Panc1 (cell line): ENCODE measurements at regions not wholly inside any gene's neighbourhood (a gene's known extent, or its start where the extent isn't known, plus 50 kb on each side); places are given as distances from the start of the nearest gene placed in this dataset.

ENCODE experiments used
- ATAC-seq: fragments of 200-7000 bp; cut with Tn5 transposase; 2 replicates; pipeline ENCODE4 v1.9.1; 2020; ENCODE audit warnings: mild to moderate bottlenecking, moderate library complexity
- BruUV-seq: library from RNA; stranded (reverse); fragments of 400-500 nt; replicated peaks from 2 replicates; lab custom pipeline; 2021; lab: Mats Ljungman, UMichigan
- CTCF ChIA-PET: fragments of 300-600 bp; sonication (Branson Sonifier 250); formaldehyde crosslinking; loops from one replicate; lab custom pipeline; 2022; ENCODE audit warnings: antibody characterized with exemption; lab: Charles Lee
- POLR2A ChIA-PET: fragments of 300-600 bp; sonication (Branson Sonifier 250); formaldehyde crosslinking; loops from one replicate; lab custom pipeline; 2022; ENCODE audit warnings: antibody characterized with exemption; lab: Charles Lee
- DNase-seq: peaks from one replicate; pipeline ENCODE4 v3.0.0-alpha.2; 2010; ENCODE audit warnings: low read depth, low spot score
- H3K27ac ChIP-seq: 2 replicates; pipeline ENCODE4 v1.5.1; 2011; ENCODE audit warnings: mild to moderate bottlenecking, low read length, inconsistent platforms
- H3K27me3 ChIP-seq: fragments of 200-500 bp; sonication (Bioruptor generic); 2 replicates; pipeline ENCODE4 v1.6.0; 2014; ENCODE audit warnings: low read length, inconsistent platforms; ENCODE audit not compliant: control insufficient read depth, insufficient read depth
- H3K36me3 ChIP-seq: fragments of 200-500 bp; sonication (Bioruptor generic); 2 replicates; pipeline ENCODE4 v1.5.1; 2014; ENCODE audit warnings: inconsistent platforms, mild to moderate bottlenecking, low read length, moderate library complexity; ENCODE audit not compliant: control insufficient read depth, insufficient read depth
- H3K4me1 ChIP-seq: 2 replicates; pipeline ENCODE4 v1.5.1; 2011; ENCODE audit warnings: inconsistent platforms, mild to moderate bottlenecking, low read length, moderate library complexity; ENCODE audit not compliant: control insufficient read depth, insufficient read depth
- H3K4me3 ChIP-seq, 2 experiments: 2 replicates each; pipeline ENCODE4 v1.5.1; 2011 to 2012; ENCODE audit warnings: low read depth in 2 of 2, low read length in 2 of 2, mild to moderate bottlenecking in 2 of 2, inconsistent platforms in 1 of 2, moderate library complexity in 1 of 2
- H3K9me3 ChIP-seq: fragments of 200-500 bp; sonication (Bioruptor generic); 2 replicates; pipeline ENCODE4 v1.5.1; 2014; ENCODE audit warnings: low read depth, mild to moderate bottlenecking, inconsistent platforms, low read length, moderate library complexity; ENCODE audit not compliant: control insufficient read depth, insufficient read depth
- POLR2AphosphoS5 ChIP-seq: IDR thresholded peaks from 2 replicates; pipeline ENCODE4 v1.6.1; 2012; ENCODE audit warnings: mild to moderate bottlenecking, low read depth, low read length, moderate library complexity
- SIN3A ChIP-seq: IDR thresholded peaks from 2 replicates; pipeline ENCODE4 v1.6.1; 2012; ENCODE audit warnings: low read depth, mild to moderate bottlenecking, low read length, moderate library complexity, borderline replicate concordance; ENCODE audit not compliant: insufficient read depth
- TCF7L2 ChIP-seq: IDR thresholded peaks from 2 replicates; pipeline ENCODE4 v1.6.1; 2011; ENCODE audit warnings: mild to moderate bottlenecking, low read depth, low read length, inconsistent platforms
- in situ Hi-C: cut with HindIII; loops from 2 replicates; pipeline ENCODE4 v1.10.0; 2016; ENCODE audit warnings: low sequenced_read_pairs, low pct_unique_long_range_greater_than_20kb
- intact Hi-C: fragments of 100-400 bp; cut with micrococcal nuclease; formaldehyde crosslinking; loops from one replicate; pipeline ENCODE4 v1.10.0; 2022; ENCODE audit not compliant: unreplicated experiment
- TF ChIP-seq, protein P1 (sequence below): fragments of 450-650 bp; IDR thresholded peaks from 2 replicates; pipeline ENCODE4 v1.5.1; 2017; ENCODE audit warnings: mild to moderate bottlenecking
- TF ChIP-seq, protein P2 (sequence below), 2 experiments: IDR thresholded peaks; 2 replicates each; pipeline ENCODE4 v1.6.1; 2011 to 2012; ENCODE audit warnings: low read depth in 2 of 2, control low read depth in 1 of 2, low read length in 1 of 2, mild to moderate bottlenecking in 1 of 2, moderate library complexity in 1 of 2; ENCODE audit not compliant: insufficient read depth in 1 of 2

DNA sequence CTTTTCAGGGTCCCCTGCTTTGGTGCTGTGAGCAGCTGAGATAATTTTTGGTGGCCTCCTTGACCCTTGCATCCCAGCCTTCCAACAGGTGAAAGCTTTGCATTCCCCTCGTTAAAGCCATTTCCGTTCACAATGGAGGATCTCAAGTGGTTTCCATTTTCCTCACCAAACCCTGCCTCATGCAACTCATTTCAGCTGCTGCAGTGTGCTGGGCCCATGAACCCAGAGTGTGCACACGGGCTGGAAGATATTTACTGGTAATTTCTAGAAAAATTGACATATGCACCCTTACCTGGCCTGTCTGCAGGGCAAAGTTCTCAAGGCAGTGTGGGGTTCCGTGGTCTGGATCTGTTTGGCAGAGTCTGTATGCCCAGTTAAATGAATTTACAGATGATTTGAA lies 246.8 kb upstream of the HS6ST1 start:
- POLR2A ChIA-PET, result no interaction called here
- no TSS peak for BruUV-seq
- H3K4me3 ChIP-seq, result no peak overlapping the region
- DNase-seq (no peak), ATAC-seq (no peak)
- no peak overlapping the region for H3K27ac ChIP-seq
- H3K27me3 ChIP-seq, result peaks cover 2% of the 10 kb centered on the region
- no peaks in the 10 kb centered on the region for H3K36me3 ChIP-seq
- in situ Hi-C loops (no loop called here), intact Hi-C loops (no loop called here)
- no peaks in the 10 kb centered on the region for H3K4me1 ChIP-seq
- CTCF ChIA-PET, result no interaction called here
- no peak for TF ChIP-seq POLR2AphosphoS5
- TF ChIP-seq, protein P1, sequence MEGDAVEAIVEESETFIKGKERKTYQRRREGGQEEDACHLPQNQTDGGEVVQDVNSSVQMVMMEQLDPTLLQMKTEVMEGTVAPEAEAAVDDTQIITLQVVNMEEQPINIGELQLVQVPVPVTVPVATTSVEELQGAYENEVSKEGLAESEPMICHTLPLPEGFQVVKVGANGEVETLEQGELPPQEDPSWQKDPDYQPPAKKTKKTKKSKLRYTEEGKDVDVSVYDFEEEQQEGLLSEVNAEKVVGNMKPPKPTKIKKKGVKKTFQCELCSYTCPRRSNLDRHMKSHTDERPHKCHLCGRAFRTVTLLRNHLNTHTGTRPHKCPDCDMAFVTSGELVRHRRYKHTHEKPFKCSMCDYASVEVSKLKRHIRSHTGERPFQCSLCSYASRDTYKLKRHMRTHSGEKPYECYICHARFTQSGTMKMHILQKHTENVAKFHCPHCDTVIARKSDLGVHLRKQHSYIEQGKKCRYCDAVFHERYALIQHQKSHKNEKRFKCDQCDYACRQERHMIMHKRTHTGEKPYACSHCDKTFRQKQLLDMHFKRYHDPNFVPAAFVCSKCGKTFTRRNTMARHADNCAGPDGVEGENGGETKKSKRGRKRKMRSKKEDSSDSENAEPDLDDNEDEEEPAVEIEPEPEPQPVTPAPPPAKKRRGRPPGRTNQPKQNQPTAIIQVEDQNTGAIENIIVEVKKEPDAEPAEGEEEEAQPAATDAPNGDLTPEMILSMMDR, result no peak
- TF ChIP-seq, protein P2, sequence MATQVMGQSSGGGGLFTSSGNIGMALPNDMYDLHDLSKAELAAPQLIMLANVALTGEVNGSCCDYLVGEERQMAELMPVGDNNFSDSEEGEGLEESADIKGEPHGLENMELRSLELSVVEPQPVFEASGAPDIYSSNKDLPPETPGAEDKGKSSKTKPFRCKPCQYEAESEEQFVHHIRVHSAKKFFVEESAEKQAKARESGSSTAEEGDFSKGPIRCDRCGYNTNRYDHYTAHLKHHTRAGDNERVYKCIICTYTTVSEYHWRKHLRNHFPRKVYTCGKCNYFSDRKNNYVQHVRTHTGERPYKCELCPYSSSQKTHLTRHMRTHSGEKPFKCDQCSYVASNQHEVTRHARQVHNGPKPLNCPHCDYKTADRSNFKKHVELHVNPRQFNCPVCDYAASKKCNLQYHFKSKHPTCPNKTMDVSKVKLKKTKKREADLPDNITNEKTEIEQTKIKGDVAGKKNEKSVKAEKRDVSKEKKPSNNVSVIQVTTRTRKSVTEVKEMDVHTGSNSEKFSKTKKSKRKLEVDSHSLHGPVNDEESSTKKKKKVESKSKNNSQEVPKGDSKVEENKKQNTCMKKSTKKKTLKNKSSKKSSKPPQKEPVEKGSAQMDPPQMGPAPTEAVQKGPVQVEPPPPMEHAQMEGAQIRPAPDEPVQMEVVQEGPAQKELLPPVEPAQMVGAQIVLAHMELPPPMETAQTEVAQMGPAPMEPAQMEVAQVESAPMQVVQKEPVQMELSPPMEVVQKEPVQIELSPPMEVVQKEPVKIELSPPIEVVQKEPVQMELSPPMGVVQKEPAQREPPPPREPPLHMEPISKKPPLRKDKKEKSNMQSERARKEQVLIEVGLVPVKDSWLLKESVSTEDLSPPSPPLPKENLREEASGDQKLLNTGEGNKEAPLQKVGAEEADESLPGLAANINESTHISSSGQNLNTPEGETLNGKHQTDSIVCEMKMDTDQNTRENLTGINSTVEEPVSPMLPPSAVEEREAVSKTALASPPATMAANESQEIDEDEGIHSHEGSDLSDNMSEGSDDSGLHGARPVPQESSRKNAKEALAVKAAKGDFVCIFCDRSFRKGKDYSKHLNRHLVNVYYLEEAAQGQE (IDR thresholded peaks at IDR 0.05; ENCODE audit: insufficient read depth in 1 of 2, low read depth in 2 of 2, low read length in 1 of 2), result no peak
- no peak for TF ChIP-seq SIN3A
- no peak for TF ChIP-seq TCF7L2
- H3K9me3 ChIP-seq, result no peaks in the 10 kb centered on the region

DNA sequence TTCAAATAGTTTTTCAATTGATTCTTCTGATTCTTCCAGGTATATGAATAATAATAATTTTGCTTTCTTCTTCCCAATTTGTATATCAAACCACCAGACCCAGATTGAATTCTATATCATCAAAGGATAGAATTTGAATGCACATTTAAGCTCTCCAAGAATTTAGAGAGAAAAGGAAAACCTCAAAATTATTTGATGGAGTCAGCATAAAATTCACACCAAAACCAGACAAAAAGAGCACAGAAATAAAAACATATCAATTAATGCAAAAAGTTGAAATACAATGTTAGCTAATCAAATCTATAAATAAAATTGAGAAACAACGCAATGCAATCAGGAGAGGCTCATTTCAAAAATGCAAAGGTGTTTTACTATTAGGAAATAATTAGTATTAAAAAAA lies 248.0 kb upstream of the HS6ST1 start:
- H3K4me1 ChIP-seq, result no peaks in the 10 kb centered on the region
- no peak for ATAC-seq
- H3K27ac ChIP-seq, result no peak overlapping the region
- ChIA-PET CTCF (no interaction called here), POLR2A (interaction anchor here (0.6 kb wide), 1 partner anchor 24 kb away, joined by 3 read pairs; no protein-coding TSS in a partner anchor)
- H3K36me3 ChIP-seq, result no peaks in the 10 kb centered on the region
- H3K27me3 ChIP-seq, result peaks cover 7% of the 10 kb centered on the region
- in situ Hi-C loops (no loop called here), intact Hi-C loops (no loop called here)
- TF ChIP-seq SIN3A (no peak), TCF7L2 (no peak), POLR2AphosphoS5 (no peak)
- TF ChIP-seq, protein P2 (IDR thresholded peaks at IDR 0.05; ENCODE audit: insufficient read depth in 1 of 2, low read depth in 2 of 2, low read length in 1 of 2), result no peak
- TF ChIP-seq, protein P1, result no peak
- H3K4me3 ChIP-seq, result no peak overlapping the region
- H3K9me3 ChIP-seq, result no peaks in the 10 kb centered on the region
- no peak for DNase-seq
- no TSS peak for BruUV-seq
